ENCODE measurements at regions not wholly inside any gene's neighbourhood (a gene's known extent, or its start where the extent isn't known, plus 50 kb on each side); places are given as distances from the start of the nearest gene placed in this dataset.
A peak's percentile ranks its signal among the peaks of the same experiment; 100 is the strongest.
"Not testable (repeated sequence)": the region's sequence is repeated elsewhere in the genome, so short reads cannot be mapped to it uniquely, and the experiment has no call there.

GRCh38 chr14:88986146-88986841, 161.8 kb downstream of the TTC8 start:
- DNase-seq = no peak

GRCh38 chr14:88986908-88987307, 162.5 kb downstream of the TTC8 start:
- DNase-seq = not testable (repeated sequence)

GRCh38 chr14:88987516-88987915, 163.1 kb downstream of the TTC8 start:
- DNase-seq = no peak

- DNase-seq = no peak
These were observed 165.5 kb downstream of the TTC8 start for GRCh38 chr14:88989911-88990310.

GRCh38 chr14:88990856-88991255, 166.4 kb downstream of the TTC8 start:
- peak; percentile 4 for DNase-seq

- no peak for DNase-seq
These were observed 167.6 kb downstream of the TTC8 start for GRCh38 chr14:88992011-88992410.

GRCh38 chr14:88993946-88994345, 169.5 kb downstream of the TTC8 start:
- no peak for DNase-seq

GRCh38 chr14:88995437-88996198, 171.2 kb downstream of the TTC8 start:
- DNase-seq = no peak

- DNase-seq = no peak
These were observed 173.6 kb downstream of the TTC8 start for GRCh38 chr14:88998027-88998426.

- DNase-seq = no peak
These were observed 174.7 kb downstream of the TTC8 start for GRCh38 chr14:88999137-88999536.

GRCh38 chr14:89000007-89000942, 175.8 kb downstream of the TTC8 start:
- DNase-seq = peak; percentile 81

GRCh38 chr14:89004166-89004565, 179.7 kb downstream of the TTC8 start:
- DNase-seq = peak; percentile 27

GRCh38 chr14:89007906-89008305, 183.5 kb downstream of the TTC8 start:
- no peak for DNase-seq

- DNase-seq = peak; percentile 1
These were observed 187.2 kb downstream of the TTC8 start for GRCh38 chr14:89011355-89012281.

GRCh38 chr14:89012282-89013097, 188.0 kb downstream of the TTC8 start:
- no peak for DNase-seq

- DNase-seq = peak; percentile 63
These were observed 188.7 kb downstream of the TTC8 start for GRCh38 chr14:89013098-89013504.

- no peak for DNase-seq
These were observed 189.5 kb downstream of the TTC8 start for GRCh38 chr14:89013698-89014568.

GRCh38 chr14:89014569-89014850, 190.1 kb downstream of the TTC8 start:
- no peak for DNase-seq

GRCh38 chr14:89015016-89015415, 190.6 kb downstream of the TTC8 start:
- DNase-seq = no peak

GRCh38 chr14:89017417-89017816, 193.0 kb downstream of the TTC8 start:
- no peak for DNase-seq
